Calu3 (cell line): ENCODE measurements at regions not wholly inside any gene's neighbourhood (a gene's known extent, or its start where the extent isn't known, plus 50 kb on each side); places are given as distances from the start of the nearest gene placed in this dataset.
A peak's percentile ranks its signal among the peaks of the same experiment; 100 is the strongest.

Experiments used
- BruUV-seq: library from RNA; stranded (reverse); fragments of 400-500 nt; replicated peaks from 2 replicates; lab custom pipeline; 2021; lab: Mats Ljungman, UMichigan
- CTCF ChIA-PET: fragments of 300-600 bp; sonication (Branson Sonifier 250); formaldehyde crosslinking; loops from one replicate; lab custom pipeline; 2022; ENCODE audit warnings: antibody characterized with exemption; lab: Charles Lee
- DNase-seq: peaks from one replicate; pipeline ENCODE4 v3.0.0; 2022
- H3K27ac Mint-ChIP-seq: one replicate; pipeline ENCODE4 v1.8.0; 2022; ENCODE audit warnings: mixed read lengths; ENCODE audit not compliant: unreplicated experiment
- H3K27me3 Mint-ChIP-seq: one replicate; pipeline ENCODE4 v1.8.0; 2022; ENCODE audit warnings: mixed read lengths; ENCODE audit not compliant: unreplicated experiment
- H3K36me3 Mint-ChIP-seq: one replicate; pipeline ENCODE4 v1.8.0; 2022; ENCODE audit warnings: mild to moderate bottlenecking, moderate library complexity, mixed read lengths; ENCODE audit not compliant: insufficient read depth, unreplicated experiment
- H3K4me1 Mint-ChIP-seq: one replicate; pipeline ENCODE4 v1.8.0; 2022; ENCODE audit warnings: mild to moderate bottlenecking, low read depth, mixed read lengths; ENCODE audit not compliant: unreplicated experiment
- H3K4me3 Mint-ChIP-seq: one replicate; pipeline ENCODE4 v1.8.0; 2022; ENCODE audit warnings: mild to moderate bottlenecking, low read depth, moderate library complexity, mixed read lengths; ENCODE audit not compliant: unreplicated experiment
- H3K9me3 Mint-ChIP-seq: one replicate; pipeline ENCODE4 v1.8.0; 2022; ENCODE audit warnings: low read depth, mixed read lengths; ENCODE audit not compliant: unreplicated experiment
- intact Hi-C: fragments of 100-400 bp; cut with micrococcal nuclease; formaldehyde crosslinking; loops from one replicate; pipeline ENCODE4 v1.10.0; 2022; ENCODE audit not compliant: unreplicated experiment
- TF ChIP-seq, protein P1 (sequence below): fragments of 200-600 bp; IDR thresholded peaks from one replicate; pipeline ENCODE4 v1.8.0; 2022; ENCODE audit warnings: antibody characterized with exemption; ENCODE audit not compliant: unreplicated experiment

DNA sequence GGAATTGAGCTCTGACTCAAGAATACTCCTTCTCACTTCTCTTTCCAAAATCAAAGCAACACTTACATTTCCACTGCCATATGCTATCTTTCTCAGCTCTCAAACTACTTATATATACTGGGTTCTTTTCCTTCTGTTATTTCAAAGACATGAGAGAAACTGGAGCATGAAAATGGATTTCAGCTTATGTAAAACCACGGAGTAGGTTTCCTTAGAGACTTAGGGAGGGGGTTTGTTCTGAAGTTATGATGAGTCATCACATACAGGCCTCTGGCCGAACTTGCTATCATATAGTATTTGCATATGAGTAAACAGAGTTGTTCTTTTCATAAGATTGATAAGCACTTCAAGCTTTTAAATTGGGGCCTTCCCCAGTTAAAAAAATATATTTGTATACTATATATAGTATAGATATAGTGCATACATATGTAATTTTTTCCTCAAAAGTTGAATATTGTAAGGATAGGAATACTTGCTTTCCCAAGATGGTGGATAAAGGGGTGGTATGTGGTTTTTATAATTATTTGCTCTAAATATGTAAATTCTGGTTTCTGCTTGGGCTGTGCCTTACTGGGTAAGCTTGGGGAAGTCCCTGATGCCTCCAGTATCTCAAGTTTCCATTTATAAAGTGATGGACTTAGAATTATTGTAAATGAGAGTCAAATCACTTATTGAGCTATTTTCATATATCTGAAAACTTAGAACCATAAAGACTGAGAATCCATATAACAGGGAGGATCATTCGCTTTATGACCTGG lies 273.9 kb downstream of the RFPL4B start:
- Mint-ChIP-seq H3K27ac (peak overlapping the region; percentile 29), H3K27me3 (no peaks in the 10 kb centered on the region), H3K36me3 (no peaks in the 10 kb centered on the region), H3K4me1 (no peaks in the 10 kb centered on the region), H3K4me3 (no peak overlapping the region), H3K9me3 (no peaks in the 10 kb centered on the region)
- BruUV-seq: no TSS peak
- CTCF ChIA-PET: interaction anchor here (0.6 kb wide), 1 partner anchor 298 kb away, joined by 4 read pairs; no protein-coding TSS in a partner anchor
- TF ChIP-seq, protein P1, sequence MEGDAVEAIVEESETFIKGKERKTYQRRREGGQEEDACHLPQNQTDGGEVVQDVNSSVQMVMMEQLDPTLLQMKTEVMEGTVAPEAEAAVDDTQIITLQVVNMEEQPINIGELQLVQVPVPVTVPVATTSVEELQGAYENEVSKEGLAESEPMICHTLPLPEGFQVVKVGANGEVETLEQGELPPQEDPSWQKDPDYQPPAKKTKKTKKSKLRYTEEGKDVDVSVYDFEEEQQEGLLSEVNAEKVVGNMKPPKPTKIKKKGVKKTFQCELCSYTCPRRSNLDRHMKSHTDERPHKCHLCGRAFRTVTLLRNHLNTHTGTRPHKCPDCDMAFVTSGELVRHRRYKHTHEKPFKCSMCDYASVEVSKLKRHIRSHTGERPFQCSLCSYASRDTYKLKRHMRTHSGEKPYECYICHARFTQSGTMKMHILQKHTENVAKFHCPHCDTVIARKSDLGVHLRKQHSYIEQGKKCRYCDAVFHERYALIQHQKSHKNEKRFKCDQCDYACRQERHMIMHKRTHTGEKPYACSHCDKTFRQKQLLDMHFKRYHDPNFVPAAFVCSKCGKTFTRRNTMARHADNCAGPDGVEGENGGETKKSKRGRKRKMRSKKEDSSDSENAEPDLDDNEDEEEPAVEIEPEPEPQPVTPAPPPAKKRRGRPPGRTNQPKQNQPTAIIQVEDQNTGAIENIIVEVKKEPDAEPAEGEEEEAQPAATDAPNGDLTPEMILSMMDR: no peak
- intact Hi-C loops: no loop called here
- no peak for DNase-seq

DNA sequence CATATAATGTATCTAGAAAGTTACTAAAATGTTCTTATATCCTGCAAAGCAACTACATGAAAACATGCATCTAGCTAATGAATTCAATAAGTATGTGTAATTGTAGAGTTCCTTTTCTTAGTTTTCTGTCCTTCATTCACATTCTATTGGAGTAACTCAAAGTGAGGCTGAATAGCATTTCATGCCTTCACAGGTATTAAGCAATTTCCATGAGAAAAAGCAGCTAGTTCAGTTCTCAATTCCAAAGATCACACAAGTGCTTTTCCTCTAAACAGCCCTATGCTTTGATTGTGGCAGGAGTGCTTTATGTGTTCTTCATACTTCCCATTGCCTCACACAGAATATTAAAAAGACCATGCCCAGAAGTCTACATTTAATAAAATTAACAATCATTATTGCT lies 274.9 kb downstream of the RFPL4B start:
- Mint-ChIP-seq H3K27ac (no peak overlapping the region), H3K27me3 (no peaks in the 10 kb centered on the region), H3K9me3 (no peaks in the 10 kb centered on the region), H3K4me1 (no peaks in the 10 kb centered on the region), H3K36me3 (no peaks in the 10 kb centered on the region), H3K4me3 (no peak overlapping the region)
- CTCF ChIA-PET: no interaction called here
- TF ChIP-seq, protein P1: no peak
- intact Hi-C loops: no loop called here
- DNase-seq: no peak
- BruUV-seq: no TSS peak

DNA sequence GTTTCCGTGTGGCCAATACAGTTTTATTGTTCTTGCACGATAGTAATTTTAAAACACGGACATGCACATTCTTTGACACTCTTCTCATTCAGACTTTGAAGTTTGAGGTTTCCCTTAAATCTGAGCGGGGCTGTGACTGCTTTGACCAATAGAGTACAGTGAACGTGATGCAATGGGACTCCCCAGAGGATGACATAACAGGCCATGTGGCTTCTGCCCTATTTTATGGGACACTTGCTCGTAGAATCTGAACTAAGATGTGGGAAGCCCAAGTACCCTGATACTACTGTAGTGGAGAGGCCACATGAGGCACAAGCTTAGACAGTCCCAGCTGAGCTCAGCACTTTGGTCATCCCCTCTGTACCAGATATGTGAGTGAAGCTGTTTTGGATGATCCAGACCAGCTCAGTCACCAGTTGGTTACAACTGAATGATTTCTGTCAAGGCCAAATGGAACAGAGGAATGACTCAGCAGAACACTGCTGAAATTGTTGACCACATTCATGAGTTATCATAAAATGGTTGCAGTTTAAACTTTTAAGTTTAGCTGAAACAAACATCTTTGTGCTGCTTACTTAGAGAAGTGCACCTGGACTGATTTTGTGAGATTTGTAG lies 279.4 kb downstream of the RFPL4B start:
- TF ChIP-seq, protein P1: no peak
- DNase-seq: no peak
- intact Hi-C loops: no loop called here
- no peaks in the 10 kb centered on the region for H3K4me1 Mint-ChIP-seq
- no peak overlapping the region for H3K4me3 Mint-ChIP-seq
- H3K27ac Mint-ChIP-seq: no peak overlapping the region
- H3K9me3 Mint-ChIP-seq: no peaks in the 10 kb centered on the region
- H3K27me3 Mint-ChIP-seq: no peaks in the 10 kb centered on the region
- no TSS peak for BruUV-seq
- H3K36me3 Mint-ChIP-seq: no peaks in the 10 kb centered on the region
- CTCF ChIA-PET: no interaction called here

DNA sequence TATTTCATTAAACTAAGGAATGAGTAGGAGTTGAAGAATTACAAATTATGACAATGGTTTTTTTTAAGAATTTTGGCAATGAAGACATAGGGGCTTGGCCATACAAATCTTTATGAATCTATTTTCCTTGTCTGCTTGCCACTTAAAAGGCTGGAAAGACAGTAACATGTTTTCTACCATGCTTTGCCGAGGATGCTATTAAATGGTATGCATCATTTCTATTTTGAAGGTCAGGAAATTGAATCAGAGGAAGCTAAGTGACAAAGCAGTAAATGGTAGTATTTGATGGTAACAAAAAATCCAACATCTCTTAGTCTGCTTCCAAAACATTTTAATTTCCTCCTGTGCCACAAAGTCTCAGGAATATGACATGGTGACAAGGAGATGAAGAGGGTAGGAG lies 287.2 kb downstream of the RFPL4B start:
- intact Hi-C loops: no loop called here
- no peaks in the 10 kb centered on the region for H3K36me3 Mint-ChIP-seq
- TF ChIP-seq, protein P1: no peak
- DNase-seq: no peak
- H3K27ac Mint-ChIP-seq: no peak overlapping the region
- no peaks in the 10 kb centered on the region for H3K4me1 Mint-ChIP-seq
- peaks cover 3% of the 10 kb centered on the region for H3K9me3 Mint-ChIP-seq
- BruUV-seq: no TSS peak
- H3K4me3 Mint-ChIP-seq: no peak overlapping the region
- no peaks in the 10 kb centered on the region for H3K27me3 Mint-ChIP-seq
- CTCF ChIA-PET: no interaction called here
